ENCODE measurements at regions not wholly inside any gene's neighbourhood (a gene's known extent, or its start where the extent isn't known, plus 50 kb on each side); places are given as distances from the start of the nearest gene placed in this dataset.

DNA sequence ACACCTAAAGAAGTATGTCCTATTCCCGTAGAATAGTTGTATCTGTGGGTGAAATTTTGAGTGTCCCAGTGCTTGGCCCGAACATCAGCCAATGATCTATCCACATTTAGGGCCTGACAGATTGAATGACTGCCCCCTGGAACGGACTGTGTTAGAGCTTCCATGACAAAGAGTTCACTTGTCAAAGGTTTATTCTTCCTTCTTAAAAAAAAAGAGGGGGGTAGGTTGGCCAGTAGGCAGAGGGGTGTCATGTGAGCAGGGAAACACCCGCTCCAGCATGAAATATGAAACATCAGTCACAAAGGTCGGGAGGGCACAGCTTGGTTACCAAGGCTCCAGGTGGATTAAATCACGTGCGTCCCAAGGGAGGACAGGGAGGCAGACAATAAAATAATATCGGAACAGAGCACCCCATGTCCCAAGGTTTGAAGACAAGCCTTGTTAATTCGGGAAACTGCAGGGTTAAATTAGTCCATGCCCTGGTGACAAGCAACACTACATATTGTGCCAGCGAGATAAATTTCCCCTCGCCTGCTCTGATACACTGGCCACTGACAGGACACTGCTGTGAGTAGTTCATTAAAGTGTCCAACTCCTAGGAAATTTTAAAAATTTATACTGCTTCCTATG is 401.2 kb downstream of the IRX1 start:
- CTCF ChIA-PET: no interaction called here
- no peaks in the 10 kb centered on the region for H3K36me3 ChIP-seq (ENCODE audit: control insufficient read depth, insufficient read depth, low read length)
- H3K4me1 Mint-ChIP-seq (ENCODE audit: low read depth, unreplicated experiment): no peaks in the 10 kb centered on the region

GRCh38 chr5:3997670-3998069 is 402.0 kb downstream of the IRX1 start:
- Histone ChIP-seq H3K36me3 (ENCODE audit: control insufficient read depth, insufficient read depth, low read length) (no peaks in the 10 kb centered on the region), H3K4me3 (ENCODE audit: low read depth, low read length) (no peak overlapping the region), H3K27me3 (replicated peaks; ENCODE audit: control insufficient read depth, insufficient read depth, low read length) (no peaks in the 10 kb centered on the region), H3K4me1 (no peaks in the 10 kb centered on the region), H3K9me3 (no peaks in the 10 kb centered on the region)
- Mint-ChIP-seq H3K27ac (ENCODE audit: unreplicated experiment) (no peak overlapping the region), H3K9me3 (ENCODE audit: unreplicated experiment) (no peaks in the 10 kb centered on the region), H3K36me3 (ENCODE audit: insufficient read depth, unreplicated experiment) (no peaks in the 10 kb centered on the region), H3K4me3 (ENCODE audit: unreplicated experiment) (no peak overlapping the region), H3K4me1 (ENCODE audit: low read depth, unreplicated experiment) (no peaks in the 10 kb centered on the region), H3K27me3 (ENCODE audit: insufficient read depth, unreplicated experiment) (peaks cover 5% of the 10 kb centered on the region)
- TF ChIP-seq CTCF (IDR thresholded peaks at IDR 0.05; ENCODE audit: insufficient read depth in 1 of 2, low read depth in 1 of 2, low read length in 1 of 2, severe bottlenecking in 1 of 2, unreplicated experiment in 1 of 2): no peak
- intact Hi-C loops (cut with micrococcal nuclease; ENCODE audit: unreplicated experiment): no loop called here
- no TSS peak for BruUV-seq (replicated peaks)
- no peak for DNase-seq
- POLR2A ChIA-PET: no interaction called here
- CTCF ChIA-PET: no interaction called here

More for the DNA sequence above, 401.2 kb downstream of the IRX1 start:
- POLR2A ChIA-PET: no interaction called here
- Mint-ChIP-seq H3K27ac (ENCODE audit: unreplicated experiment) (no peak overlapping the region), H3K9me3 (ENCODE audit: unreplicated experiment) (peaks cover 1% of the 10 kb centered on the region), H3K27me3 (ENCODE audit: insufficient read depth, unreplicated experiment) (peaks cover 5% of the 10 kb centered on the region), H3K4me3 (ENCODE audit: unreplicated experiment) (no peak overlapping the region), H3K36me3 (ENCODE audit: insufficient read depth, unreplicated experiment) (no peaks in the 10 kb centered on the region)
- Histone ChIP-seq H3K27me3 (replicated peaks; ENCODE audit: control insufficient read depth, insufficient read depth, low read length) (no peaks in the 10 kb centered on the region), H3K4me1 (no peaks in the 10 kb centered on the region), H3K9me3 (no peaks in the 10 kb centered on the region), H3K4me3 (ENCODE audit: low read depth, low read length) (no peak overlapping the region)
- intact Hi-C loops (cut with micrococcal nuclease; ENCODE audit: unreplicated experiment): no loop called here
- TF ChIP-seq CTCF (IDR thresholded peaks at IDR 0.05; ENCODE audit: insufficient read depth in 1 of 2, low read depth in 1 of 2, low read length in 1 of 2, severe bottlenecking in 1 of 2, unreplicated experiment in 1 of 2): no peak
- DNase-seq: no peak
- no TSS peak for BruUV-seq (replicated peaks)

DNA sequence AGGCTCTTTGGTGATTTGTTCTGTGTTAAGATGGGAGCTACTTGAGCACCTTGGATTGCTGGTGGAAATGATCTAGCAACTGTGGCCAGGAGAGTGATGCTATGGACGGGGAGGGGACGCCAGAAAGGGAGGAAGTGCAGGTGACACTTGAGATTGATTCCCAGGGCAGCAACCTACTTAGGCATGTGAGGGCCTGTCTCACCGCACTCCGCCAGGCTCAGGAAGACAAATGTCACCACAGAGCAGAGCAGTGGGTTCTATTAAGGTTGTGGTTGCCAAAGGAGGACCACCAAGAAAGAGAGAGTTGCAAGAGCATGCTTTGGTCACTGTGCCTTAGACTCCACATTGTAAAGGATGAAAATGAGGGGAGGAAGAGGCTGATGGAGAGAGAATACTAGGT is 404.3 kb downstream of the IRX1 start:
- no peak for DNase-seq
- POLR2A ChIA-PET: no interaction called here
- intact Hi-C loops (cut with micrococcal nuclease; ENCODE audit: unreplicated experiment): no loop called here
- Mint-ChIP-seq H3K36me3 (ENCODE audit: insufficient read depth, unreplicated experiment) (no peaks in the 10 kb centered on the region), H3K27me3 (ENCODE audit: insufficient read depth, unreplicated experiment) (peaks cover 5% of the 10 kb centered on the region), H3K4me3 (ENCODE audit: unreplicated experiment) (no peak overlapping the region), H3K9me3 (ENCODE audit: unreplicated experiment) (no peaks in the 10 kb centered on the region), H3K4me1 (ENCODE audit: low read depth, unreplicated experiment) (no peaks in the 10 kb centered on the region), H3K27ac (ENCODE audit: unreplicated experiment) (no peak overlapping the region)
- BruUV-seq (replicated peaks): no TSS peak
- no peak overlapping the region for H3K4me3 ChIP-seq (ENCODE audit: low read depth, low read length)
- no peaks in the 10 kb centered on the region for H3K4me1 ChIP-seq
- no peaks in the 10 kb centered on the region for H3K27me3 ChIP-seq (replicated peaks; ENCODE audit: control insufficient read depth, insufficient read depth, low read length)
- no peaks in the 10 kb centered on the region for H3K36me3 ChIP-seq (ENCODE audit: control insufficient read depth, insufficient read depth, low read length)
- CTCF ChIA-PET: no interaction called here
- no peak for TF ChIP-seq CTCF (IDR thresholded peaks at IDR 0.05; ENCODE audit: insufficient read depth in 1 of 2, low read depth in 1 of 2, low read length in 1 of 2, severe bottlenecking in 1 of 2, unreplicated experiment in 1 of 2)
- no peaks in the 10 kb centered on the region for H3K9me3 ChIP-seq

Measured in Caco-2 (cell line).